GM12878 (cell line): ENCODE measurements at regions not wholly inside any gene's neighbourhood (a gene's known extent, or its start where the extent isn't known, plus 50 kb on each side); places are given as distances from the start of the nearest gene placed in this dataset.

ENCODE experiments used
- ATAC-seq: fragments of 200-7000 bp; cut with Tn5 transposase; 3 replicates; pipeline ENCODE4 v1.9.1; 2020; ENCODE audit warnings: mild to moderate bottlenecking, moderate library complexity
- BruUV-seq: library from RNA; stranded (reverse); fragments of 400-500 nt; replicated peaks from 2 replicates; lab custom pipeline; 2021; lab: Mats Ljungman, UMichigan
- CTCF ChIA-PET: fragments of 300-600 bp; sonication (Branson Sonifier 250); formaldehyde crosslinking; extraction: SDS; loops from one replicate; lab custom pipeline; 2021; ENCODE audit warnings: inconsistent platforms; lab: Yijun Ruan, JAX
- POLR2A ChIA-PET: fragments of 350-600 bp; formaldehyde crosslinking; extraction: SDS; loops from one replicate; lab custom pipeline; 2021; ENCODE audit warnings: inconsistent platforms; lab: Charles Lee
- RAD21 ChIA-PET: fragments of 300-600 bp; sonication (Branson Sonifier 250); formaldehyde crosslinking; loops from one replicate; lab custom pipeline; 2023; ENCODE audit warnings: antibody characterized with exemption; ENCODE audit not compliant: unreplicated experiment; lab: Charles Lee
- SMC1A ChIA-PET: fragments of 300-600 bp; sonication (Branson Sonifier 250); formaldehyde crosslinking; loops from one replicate; lab custom pipeline; 2023; ENCODE audit not compliant: unreplicated experiment, uncharacterized antibody; lab: Charles Lee
- DNase-seq: peaks from one replicate; pipeline ENCODE4 v3.0.0-alpha.2; 2011; ENCODE audit warnings: low read depth, low spot score
- FAIRE-seq: peaks from 3 replicates; lab custom pipeline; 2011; peaks lifted over from hg19 to GRCh38; lab: Jason Lieb, UNC
- H2AFZ ChIP-seq: 2 replicates; pipeline ENCODE4 v1.6.0; 2011; ENCODE audit warnings: low read depth, low read length, control low read depth; ENCODE audit not compliant: control insufficient read depth
- H3K27ac ChIP-seq: 2 replicates; pipeline ENCODE4 v1.5.1; 2011; ENCODE audit warnings: control low read depth; ENCODE audit not compliant: control insufficient read depth, insufficient read depth
- H3K27me3 ChIP-seq, 2 experiments: replicated peaks in 1 of 2; 2 replicates each; pipeline versions ENCODE4 v1.6.0 to v1.6.1; 2011; ENCODE audit warnings: low read length in 1 of 2; ENCODE audit not compliant: control insufficient read depth in 2 of 2, insufficient read depth in 2 of 2
- H3K36me3 ChIP-seq, 2 experiments: 2 replicates each; pipeline ENCODE4 v1.5.1; 2011; ENCODE audit warnings: low read length in 1 of 2; ENCODE audit not compliant: control insufficient read depth in 2 of 2, insufficient read depth in 2 of 2
- H3K4me1 ChIP-seq: 2 replicates; pipeline ENCODE4 v1.6.1; 2011; ENCODE audit warnings: mild to moderate bottlenecking, low read length, moderate library complexity, mixed read lengths; ENCODE audit not compliant: control insufficient read depth, insufficient read depth
- H3K4me2 ChIP-seq: 2 replicates; pipeline ENCODE4 v1.6.0; 2011; ENCODE audit warnings: control low read depth; ENCODE audit not compliant: control insufficient read depth, insufficient read depth
- H3K4me3 ChIP-seq: fragments of 200-600 bp; sonication (generic); 2 replicates; pipeline ENCODE4 v1.5.1; 2016
- H3K79me2 ChIP-seq: 2 replicates; pipeline ENCODE4 v1.6.0; 2011; ENCODE audit warnings: low read length; ENCODE audit not compliant: control insufficient read depth, insufficient read depth
- H3K9ac ChIP-seq: 2 replicates; pipeline ENCODE4 v1.8.0; 2011; ENCODE audit warnings: low read length, control low read depth, mixed read lengths; ENCODE audit not compliant: control insufficient read depth, insufficient read depth
- H3K9me3 ChIP-seq: replicated peaks from 3 replicates; pipeline ENCODE4 v1.5.1; 2011; ENCODE audit warnings: mild to moderate bottlenecking, low read length; ENCODE audit not compliant: control insufficient read depth, insufficient read depth
- H4K20me1 ChIP-seq: 2 replicates; pipeline ENCODE4 v1.6.0; 2011; ENCODE audit not compliant: control insufficient read depth, insufficient read depth
- CHD2 ChIP-seq: IDR thresholded peaks from 2 replicates; pipeline ENCODE4 v1.6.1; 2011; ENCODE audit warnings: low read depth, low read length, improper control_type of control experiment, borderline replicate concordance
- EP300 ChIP-seq, 2 experiments: fragments of 150-350 bp in 1 of 2; IDR thresholded peaks; 2 replicates each; pipeline ENCODE4 v1.6.1; 2011 to 2012; ENCODE audit warnings: low read depth in 2 of 2, low read length in 2 of 2, borderline replicate concordance in 1 of 2, improper control_type of control experiment in 1 of 2, inconsistent platforms in 1 of 2; ENCODE audit not compliant: control insufficient read depth in 1 of 2
- ETV6 ChIP-seq, 2 experiments: fragments of 450-650 bp in 1 of 2; IDR thresholded peaks in 1 of 2; conservative IDR thresholded peaks in 1 of 2; 2 replicates each; pipeline ENCODE4 v1.6.1; 2014; ENCODE audit warnings: antibody characterized with exemption in 1 of 2, borderline replicate concordance in 1 of 2, low read depth in 1 of 2, mild to moderate bottlenecking in 1 of 2, moderate library complexity in 1 of 2
- HDGF ChIP-seq: fragments of 450-650 bp; IDR thresholded peaks from 2 replicates; pipeline ENCODE4 v1.6.1; 2016; ENCODE audit warnings: antibody characterized with exemption
- IKZF2 ChIP-seq, 2 experiments: fragments of 450-650 bp; IDR thresholded peaks; 2 replicates each; pipeline ENCODE4 v1.6.1; 2017; ENCODE audit warnings: mild to moderate bottlenecking in 2 of 2, moderate library complexity in 2 of 2
- NBN ChIP-seq: fragments of 450-650 bp; IDR thresholded peaks from 2 replicates; pipeline ENCODE4 v1.6.1; 2016
- POLR2AphosphoS5 ChIP-seq: IDR thresholded peaks from 2 replicates; pipeline ENCODE4 v1.6.1; 2011; ENCODE audit warnings: mild to moderate bottlenecking, low read length, inconsistent platforms
- RFX5 ChIP-seq: IDR thresholded peaks from 2 replicates; pipeline ENCODE4 v1.6.1; 2011; ENCODE audit warnings: low read depth, low read length, improper control_type of control experiment
- SPI1 ChIP-seq: IDR thresholded peaks from 2 replicates; pipeline ENCODE4 v1.6.1; 2011; ENCODE audit warnings: low read depth, mild to moderate bottlenecking, low read length, moderate library complexity, borderline replicate concordance; ENCODE audit not compliant: insufficient read depth
- USF2 ChIP-seq: IDR thresholded peaks from 2 replicates; pipeline ENCODE4 v1.6.1; 2011; ENCODE audit warnings: low read depth, low read length, improper control_type of control experiment, borderline replicate concordance
- WGBS: methylation state at CpG from one replicate; pipeline ENCODE4 v1.1.6; 2016; ENCODE audit warnings: low lambda C conversion rate; ENCODE audit not compliant: insufficient replicate concordance, insufficient coverage; ENCODE audit errors: missing lambda C conversion rate; 5-methylcytosine and 5-hydroxymethylcytosine counted together
- in situ Hi-C: fragments of 300-500 bp; cut with MboI; formaldehyde crosslinking; loops from 9 replicates; pipeline ENCODE4 v1.14.3; 2018; ENCODE audit warnings: mixed read lengths
- intact Hi-C: fragments of 100-400 bp; cut with micrococcal nuclease; formaldehyde crosslinking; loops from one replicate; pipeline ENCODE4 v1.14.2; 2022; ENCODE audit not compliant: unreplicated experiment

- TF ChIP-seq USF2 (no peak), SPI1 (no peak), EP300 (IDR thresholded peaks at IDR 0.05; ENCODE audit: borderline replicate concordance in 1 of 2, control insufficient read depth in 1 of 2, low read depth in 2 of 2, low read length in 2 of 2) (no peak), ETV6 (conservative IDR thresholded peaks at IDR 0.05 in 1 of 2, IDR thresholded peaks at IDR 0.05 in 1 of 2; ENCODE audit: borderline replicate concordance in 1 of 2, low read depth in 1 of 2) (no peak), CHD2 (no peak), NBN (no peak), RFX5 (no peak), HDGF (no peak), POLR2AphosphoS5 (no peak)
Measured at GRCh38 chr3:155029941-155030340, 50.2 kb upstream of the MME start (continued).

- no peak for ATAC-seq
- Histone ChIP-seq H2AFZ (no peak overlapping the region), H3K4me2 (no peak overlapping the region), H3K9ac (no peak overlapping the region), H3K79me2 (no peaks in the 10 kb centered on the region), H3K36me3 (no peaks in the 10 kb centered on the region), H3K27ac (no peak overlapping the region), H4K20me1 (no peaks in the 10 kb centered on the region), H3K27me3 (no peaks in the 10 kb centered on the region), H3K4me3 (no peak overlapping the region), H3K9me3 (no peaks in the 10 kb centered on the region), H3K4me1 (no peaks in the 10 kb centered on the region)
- intact Hi-C loops (no loop called here), in situ Hi-C loops (no loop called here)
- FAIRE-seq, result no peak
- POLR2A ChIA-PET, result no interaction called here
- no TSS peak for BruUV-seq
- RAD21 ChIA-PET, result no interaction called here
- DNase-seq, result no peak
- CTCF ChIA-PET, result no interaction called here
- no peak for TF ChIP-seq IKZF2 (IDR thresholded peaks at IDR 0.05)
- SMC1A ChIA-PET, result no interaction called here
- WGBS, result 37% methylated on average over 2 of the region's 2 CpGs
Measured at GRCh38 chr3:155026999-155027591, 53.0 kb upstream of the MME start.
